Retinal pigment epithelial cell (primary cell): ENCODE measurements at regions not wholly inside any gene's neighbourhood (a gene's known extent, or its start where the extent isn't known, plus 50 kb on each side); places are given as distances from the start of the nearest gene placed in this dataset.

ENCODE experiments used
- DNase-seq: peaks from one replicate; pipeline ENCODE4 v3.0.0-alpha.2; 2010; ENCODE audit warnings: low read depth
- H3K4me3 ChIP-seq: 2 replicates; pipeline ENCODE4 v1.5.1; 2011; ENCODE audit warnings: mild to moderate bottlenecking, low read length, control low read depth, moderate library complexity
- TF ChIP-seq, protein P1 (sequence below): conservative IDR thresholded peaks from 2 replicates; pipeline ENCODE4 v1.5.1; 2011; ENCODE audit warnings: low read depth, low read length, control low read depth, inconsistent platforms

DNA sequence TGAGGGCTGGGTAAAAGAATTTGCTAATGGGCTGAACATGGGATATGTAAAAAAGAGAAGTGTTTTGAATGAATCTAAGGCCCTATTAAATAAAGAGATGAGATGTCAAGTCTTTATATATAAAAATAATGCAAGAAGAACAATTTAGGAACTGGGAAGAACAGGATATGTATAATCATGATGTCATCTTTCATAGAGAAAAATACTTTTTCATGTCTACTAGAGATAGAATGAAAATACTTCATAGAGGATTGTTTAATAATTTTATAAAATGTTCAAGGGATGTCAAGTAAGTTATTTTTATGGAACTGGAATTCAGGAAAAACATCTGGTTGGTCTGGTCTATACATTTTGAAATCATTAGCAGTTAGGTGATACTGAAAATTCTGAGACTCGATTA is 799.0 kb upstream of the CTNND2 start:
- no peak for DNase-seq
- TF ChIP-seq, protein P1, sequence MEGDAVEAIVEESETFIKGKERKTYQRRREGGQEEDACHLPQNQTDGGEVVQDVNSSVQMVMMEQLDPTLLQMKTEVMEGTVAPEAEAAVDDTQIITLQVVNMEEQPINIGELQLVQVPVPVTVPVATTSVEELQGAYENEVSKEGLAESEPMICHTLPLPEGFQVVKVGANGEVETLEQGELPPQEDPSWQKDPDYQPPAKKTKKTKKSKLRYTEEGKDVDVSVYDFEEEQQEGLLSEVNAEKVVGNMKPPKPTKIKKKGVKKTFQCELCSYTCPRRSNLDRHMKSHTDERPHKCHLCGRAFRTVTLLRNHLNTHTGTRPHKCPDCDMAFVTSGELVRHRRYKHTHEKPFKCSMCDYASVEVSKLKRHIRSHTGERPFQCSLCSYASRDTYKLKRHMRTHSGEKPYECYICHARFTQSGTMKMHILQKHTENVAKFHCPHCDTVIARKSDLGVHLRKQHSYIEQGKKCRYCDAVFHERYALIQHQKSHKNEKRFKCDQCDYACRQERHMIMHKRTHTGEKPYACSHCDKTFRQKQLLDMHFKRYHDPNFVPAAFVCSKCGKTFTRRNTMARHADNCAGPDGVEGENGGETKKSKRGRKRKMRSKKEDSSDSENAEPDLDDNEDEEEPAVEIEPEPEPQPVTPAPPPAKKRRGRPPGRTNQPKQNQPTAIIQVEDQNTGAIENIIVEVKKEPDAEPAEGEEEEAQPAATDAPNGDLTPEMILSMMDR = no peak
- H3K4me3 ChIP-seq = no peak overlapping the region

DNA sequence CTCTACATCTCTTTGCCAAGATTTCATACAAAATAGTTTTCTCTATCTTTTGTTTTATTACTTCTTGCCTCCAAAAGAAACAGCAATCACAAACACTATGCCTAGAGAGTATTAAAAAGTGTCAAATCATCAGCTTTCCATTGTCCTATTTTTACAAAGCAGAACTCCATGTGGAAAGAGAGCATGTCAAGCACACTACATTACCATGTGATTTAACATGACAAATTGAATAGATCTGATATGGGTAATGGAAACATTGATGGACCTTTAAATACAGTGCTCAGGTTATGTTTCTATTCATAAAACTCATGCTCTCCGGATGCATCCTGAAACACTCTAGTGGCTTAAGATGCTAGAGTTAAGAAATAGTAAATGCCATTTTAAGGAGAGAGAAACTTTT is 791.4 kb upstream of the CTNND2 start:
- DNase-seq = no peak
- TF ChIP-seq, protein P1 = no peak
- no peak overlapping the region for H3K4me3 ChIP-seq

DNA sequence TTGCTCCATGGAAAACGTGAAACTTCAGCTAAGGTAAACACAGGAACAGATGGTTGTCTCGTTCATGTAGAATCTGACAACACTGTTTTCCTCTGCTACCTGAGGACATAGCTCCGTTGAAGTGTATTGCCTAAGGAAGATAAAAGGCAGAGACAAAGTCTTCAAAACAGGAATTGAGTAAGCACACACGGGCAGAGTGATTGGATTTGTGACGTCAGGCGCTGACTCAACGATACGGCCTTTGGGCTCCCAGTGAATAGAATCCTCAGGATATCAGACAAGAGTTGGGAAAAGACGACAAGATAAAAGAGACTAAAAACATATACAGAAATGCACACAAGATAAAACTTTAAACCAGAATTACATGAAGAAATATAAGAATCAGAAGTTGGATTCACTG is 787.1 kb upstream of the CTNND2 start:
- DNase-seq = no peak
- TF ChIP-seq, protein P1 = no peak
- H3K4me3 ChIP-seq = no peak overlapping the region

DNA sequence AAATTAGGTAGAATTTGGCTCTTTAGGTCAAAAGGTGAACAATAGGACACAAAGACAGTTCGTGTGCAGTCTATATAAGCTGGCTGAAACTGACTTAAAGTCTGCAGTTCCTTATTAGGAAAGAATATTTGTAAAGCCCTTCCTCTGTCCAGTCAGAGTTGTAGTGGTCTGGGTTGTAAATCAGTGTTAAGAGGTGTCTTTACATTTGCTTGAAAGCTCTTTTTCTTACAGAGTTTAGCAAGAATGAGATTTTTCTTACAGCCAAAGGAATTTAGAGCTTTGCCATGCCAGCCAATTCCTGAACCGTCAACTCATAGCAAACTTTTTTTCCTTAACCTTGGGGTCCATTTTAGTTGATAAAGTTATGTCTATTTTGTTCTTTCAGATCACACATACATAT is 786.1 kb upstream of the CTNND2 start:
- TF ChIP-seq, protein P1 = no peak
- DNase-seq = no peak
- no peak overlapping the region for H3K4me3 ChIP-seq

DNA sequence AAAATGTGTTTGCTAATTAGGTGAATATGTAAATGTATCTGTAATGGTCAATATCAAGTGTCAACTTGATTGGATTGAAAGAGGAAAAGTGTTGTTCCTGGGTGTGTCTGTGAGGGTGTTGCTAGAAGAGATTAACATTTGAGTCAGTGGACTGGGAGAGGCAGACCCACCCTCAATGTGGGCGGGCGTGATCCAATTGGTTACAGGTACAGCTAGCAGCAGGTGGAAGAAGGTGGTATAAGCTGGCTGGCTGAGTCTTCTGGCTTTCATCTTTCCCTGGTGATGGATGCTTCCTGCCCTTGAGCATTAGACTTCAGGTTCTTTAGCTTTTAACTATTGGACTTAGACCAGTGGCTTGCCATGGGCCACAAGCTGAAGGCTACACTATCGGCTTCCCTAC is 779.0 kb upstream of the CTNND2 start:
- DNase-seq = no peak
- TF ChIP-seq, protein P1 = no peak
- no peak overlapping the region for H3K4me3 ChIP-seq

DNA sequence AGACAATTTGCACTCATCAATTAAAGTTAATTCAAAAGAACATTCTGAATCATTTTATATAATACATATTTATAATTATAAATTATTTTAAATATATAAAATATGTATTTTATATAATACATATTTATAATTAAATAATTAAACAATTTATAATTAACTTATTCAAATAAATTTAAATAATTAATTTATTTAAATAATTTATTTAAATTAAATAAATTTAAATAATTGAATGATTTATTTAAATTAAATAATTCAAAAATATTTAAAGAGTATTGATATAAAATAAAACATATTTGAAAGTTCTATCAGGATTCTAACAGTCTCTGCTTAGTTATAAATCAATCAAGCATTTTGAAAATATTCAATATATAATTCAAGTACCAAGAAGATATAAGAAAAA is 775.5 kb upstream of the CTNND2 start:
- TF ChIP-seq, protein P1 = no peak
- no peak for DNase-seq

DNA sequence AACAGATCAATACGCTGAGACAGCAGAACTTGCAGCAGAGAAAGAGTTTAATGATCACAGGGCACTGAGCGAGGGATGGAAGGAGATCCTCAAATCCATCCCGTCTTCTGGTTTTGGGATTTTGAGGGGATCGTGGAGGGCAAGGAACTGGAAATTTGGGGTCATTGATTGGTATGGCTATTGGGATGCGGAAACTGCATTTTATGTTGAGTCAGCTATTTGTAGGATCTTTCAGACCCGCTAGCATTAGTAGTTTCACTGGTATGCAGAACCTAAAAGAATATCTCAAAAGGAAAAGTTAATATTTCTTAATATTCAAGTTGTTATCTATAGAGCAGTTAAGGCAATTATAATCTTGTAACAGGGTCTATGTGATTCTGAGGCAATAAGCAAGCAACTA is 771.7 kb upstream of the CTNND2 start:
- H3K4me3 ChIP-seq = no peak overlapping the region

More for the DNA sequence above, 775.5 kb upstream of the CTNND2 start:
- H3K4me3 ChIP-seq = no peak overlapping the region

More for the DNA sequence above, 771.7 kb upstream of the CTNND2 start:
- DNase-seq = no peak
- TF ChIP-seq, protein P1 = no peak
